ENCODE measurements at regions not wholly inside any gene's neighbourhood (a gene's known extent, or its start where the extent isn't known, plus 50 kb on each side); places are given as distances from the start of the nearest gene placed in this dataset.

GRCh38 chr10:121101561-121101960 lies 250.4 kb downstream of the WDR11 start:
- TF ChIP-seq POLR2A (IDR thresholded peaks at IDR 0.05; ENCODE audit: extremely low read depth, insufficient read length) (no peak), MYC (IDR thresholded peaks at IDR 0.05; ENCODE audit: low read depth, low read length) (no peak), CTCF (IDR thresholded peaks at IDR 0.05; ENCODE audit: low read depth, low read length) (no peak), MAX (IDR thresholded peaks at IDR 0.05; ENCODE audit: low read depth, low read length) (no peak)
- no peak overlapping the region for H3K4me3 ChIP-seq (ENCODE audit: low read depth, low read length)
- DNase-seq (ENCODE audit: low read depth), result no peak

DNA sequence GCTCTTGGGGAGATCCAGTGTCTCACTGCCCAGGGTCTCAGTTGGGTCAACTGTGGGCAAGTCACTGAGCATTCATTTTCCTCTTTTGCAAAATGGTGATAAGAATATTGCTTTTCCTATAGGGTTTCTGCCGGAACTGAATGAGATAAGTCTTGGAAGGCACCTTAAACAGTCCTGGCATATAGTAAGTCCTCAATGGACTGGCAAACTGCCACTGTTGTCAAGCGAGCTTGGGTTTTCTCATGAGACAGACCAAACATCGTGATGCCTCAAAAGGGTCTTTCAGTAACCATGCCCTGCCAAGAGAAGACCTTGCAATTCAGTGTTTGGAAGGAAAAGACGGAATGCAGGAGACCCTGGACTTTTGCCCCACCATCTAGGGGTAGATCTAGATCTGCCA lies 251.5 kb downstream of the WDR11 start:
- DNase-seq (ENCODE audit: low read depth), result no peak
- TF ChIP-seq MAX (IDR thresholded peaks at IDR 0.05; ENCODE audit: low read depth, low read length) (no peak), POLR2A (IDR thresholded peaks at IDR 0.05; ENCODE audit: extremely low read depth, insufficient read length) (no peak), MYC (IDR thresholded peaks at IDR 0.05; ENCODE audit: low read depth, low read length) (no peak), CTCF (IDR thresholded peaks at IDR 0.05; ENCODE audit: low read depth, low read length) (no peak)
- no peak overlapping the region for H3K4me3 ChIP-seq (ENCODE audit: low read depth, low read length)

DNA sequence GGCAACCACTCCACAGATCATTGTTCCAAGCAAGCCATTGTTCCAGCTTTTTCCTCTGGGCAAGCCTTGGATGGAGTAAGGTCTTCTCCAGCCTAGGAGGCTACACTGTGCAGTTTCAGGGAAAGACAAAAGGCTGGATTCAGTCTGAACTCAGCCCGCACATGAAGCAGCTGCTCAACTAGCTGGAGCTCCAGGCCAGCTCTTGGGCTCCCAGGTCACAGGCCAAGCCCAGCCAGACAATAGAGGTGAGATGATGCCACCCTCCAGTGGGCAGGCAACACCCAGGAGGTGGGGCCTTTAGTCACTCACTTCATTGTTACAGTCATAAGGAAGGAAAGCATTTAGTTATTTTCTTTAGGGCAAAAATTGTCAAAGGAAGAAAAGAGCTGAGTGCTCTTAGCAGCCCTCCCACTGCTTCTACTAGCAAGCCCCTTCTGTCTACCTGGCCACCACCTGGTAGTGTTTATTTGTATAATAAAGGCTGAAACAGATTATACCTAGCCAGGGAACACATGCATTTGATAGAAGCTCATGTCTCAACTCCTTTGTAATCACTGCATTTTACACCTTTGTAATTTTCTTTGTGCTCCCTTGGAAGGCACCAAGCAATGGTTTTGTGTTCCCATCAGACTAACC lies 253.4 kb downstream of the WDR11 start:
- DNase-seq (ENCODE audit: low read depth), result no peak
- TF ChIP-seq CTCF (IDR thresholded peaks at IDR 0.05; ENCODE audit: low read depth, low read length) (no peak), MYC (IDR thresholded peaks at IDR 0.05; ENCODE audit: low read depth, low read length) (no peak), MAX (IDR thresholded peaks at IDR 0.05; ENCODE audit: low read depth, low read length) (no peak), POLR2A (IDR thresholded peaks at IDR 0.05; ENCODE audit: extremely low read depth, insufficient read length) (no peak)
- H3K4me3 ChIP-seq (ENCODE audit: low read depth, low read length), result no peak overlapping the region

DNA sequence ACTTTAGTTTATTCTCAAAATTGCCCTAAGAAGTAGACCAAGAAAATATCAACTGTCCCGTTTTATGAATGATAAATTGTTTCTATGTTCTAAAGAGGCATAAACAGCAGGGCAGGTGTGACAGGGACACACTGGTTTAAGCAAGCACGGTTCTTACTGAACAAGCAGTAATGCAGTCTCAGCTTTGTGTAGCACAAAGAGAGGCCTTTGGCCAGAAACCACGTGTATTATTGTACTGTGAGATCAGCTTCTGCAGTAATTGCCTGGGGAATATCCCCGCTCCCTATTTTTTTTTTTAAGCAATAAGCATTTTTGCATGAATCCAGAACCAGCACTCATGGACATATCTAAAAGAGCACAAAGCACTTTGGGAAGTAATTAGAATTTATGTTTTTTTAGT lies 255.4 kb downstream of the WDR11 start:
- no peak for DNase-seq (ENCODE audit: low read depth)
- H3K4me3 ChIP-seq (ENCODE audit: low read depth, low read length), result no peak overlapping the region
- TF ChIP-seq MYC (IDR thresholded peaks at IDR 0.05; ENCODE audit: low read depth, low read length) (no peak), POLR2A (IDR thresholded peaks at IDR 0.05; ENCODE audit: extremely low read depth, insufficient read length) (no peak), CTCF (IDR thresholded peaks at IDR 0.05; ENCODE audit: low read depth, low read length) (no peak), MAX (IDR thresholded peaks at IDR 0.05; ENCODE audit: low read depth, low read length) (no peak)

- no peak for DNase-seq (ENCODE audit: low read depth)
- TF ChIP-seq CTCF (IDR thresholded peaks at IDR 0.05; ENCODE audit: low read depth, low read length) (no peak), MYC (IDR thresholded peaks at IDR 0.05; ENCODE audit: low read depth, low read length) (no peak), MAX (IDR thresholded peaks at IDR 0.05; ENCODE audit: low read depth, low read length) (no peak)
- H3K4me3 ChIP-seq (ENCODE audit: low read depth, low read length), result no peak overlapping the region
Measured at GRCh38 chr10:121108051-121108450, 256.9 kb downstream of the WDR11 start.
